HG02970 (cell line): ENCODE measurements at regions not wholly inside any gene's neighbourhood (a gene's known extent, or its start where the extent isn't known, plus 50 kb on each side); places are given as distances from the start of the nearest gene placed in this dataset.
"Not testable (repeated sequence)": the region's sequence is repeated elsewhere in the genome, so short reads cannot be mapped to it uniquely, and the experiment has no call there.

Source experiments
- ATAC-seq: cut with Tn5 transposase; IDR thresholded peaks from one replicate; pipeline ENCODE4 v1.9.1; 2021; ENCODE audit warnings: mild to moderate bottlenecking, moderate library complexity, moderate number of reproducible peaks; ENCODE audit not compliant: unreplicated experiment, low FRiP score

DNA sequence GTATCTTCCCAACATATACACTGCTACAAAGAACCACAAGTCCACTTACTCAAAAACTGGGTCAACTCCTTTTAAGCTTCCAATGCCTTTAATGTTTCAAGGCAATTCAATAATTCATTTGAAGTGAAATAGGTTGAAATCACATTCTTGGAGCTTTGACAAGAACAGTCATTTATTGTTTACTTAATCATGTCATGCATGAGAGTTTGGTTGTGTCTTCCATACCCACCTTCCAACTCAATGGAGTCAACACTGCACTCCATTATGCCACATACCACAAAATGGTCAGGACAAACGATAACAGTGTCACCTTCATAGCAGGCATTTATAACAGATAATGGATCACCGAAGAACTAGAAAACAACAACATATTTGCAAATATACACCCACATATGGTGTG is 506.3 kb downstream of the UQCRFS1 start:
- ATAC-seq, result no peak

DNA sequence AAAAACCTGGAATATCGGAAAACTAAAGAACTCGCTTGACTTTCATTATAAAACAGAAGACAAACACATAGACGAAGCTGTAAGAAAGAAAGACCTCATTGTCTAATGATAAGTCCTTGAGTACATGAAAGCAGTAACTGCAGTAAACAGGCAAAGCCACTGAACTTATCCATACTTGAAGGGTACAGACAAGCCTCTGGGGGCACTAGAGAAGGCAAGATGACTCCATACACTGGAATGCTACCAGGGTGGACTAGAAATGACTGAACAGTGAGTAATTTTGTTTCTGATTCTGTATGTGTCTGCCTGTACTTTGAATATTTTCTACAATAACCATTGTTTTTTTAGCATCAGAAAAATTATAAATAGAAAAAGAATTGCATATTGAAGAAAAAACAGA is 507.9 kb downstream of the UQCRFS1 start:
- no peak for ATAC-seq

- no peak for ATAC-seq
Observed at GRCh38 chr19:28703400-28703956, 509.5 kb downstream of the UQCRFS1 start.

DNA sequence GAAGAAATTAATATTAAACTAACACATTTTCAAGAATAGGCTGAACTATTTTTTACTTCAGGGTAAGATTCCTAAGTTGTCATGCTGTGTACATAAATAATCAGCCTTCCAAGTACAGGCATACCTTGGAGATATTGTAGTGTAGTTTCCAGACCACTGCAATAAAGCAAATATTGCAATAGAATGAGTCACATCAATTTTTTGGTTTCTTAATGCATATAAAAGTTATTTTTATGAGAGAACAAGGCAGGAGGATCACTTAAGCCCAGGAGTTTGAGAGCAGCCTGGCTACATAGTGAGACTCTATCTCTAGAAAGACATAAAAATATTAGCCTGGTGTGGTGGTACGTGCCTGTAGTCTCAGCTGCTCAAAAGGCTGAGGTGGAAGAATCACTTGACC is 511.5 kb downstream of the UQCRFS1 start:
- no peak for ATAC-seq

- no peak for ATAC-seq
Observed at GRCh38 chr19:28700176-28700575, 512.8 kb downstream of the UQCRFS1 start.

DNA sequence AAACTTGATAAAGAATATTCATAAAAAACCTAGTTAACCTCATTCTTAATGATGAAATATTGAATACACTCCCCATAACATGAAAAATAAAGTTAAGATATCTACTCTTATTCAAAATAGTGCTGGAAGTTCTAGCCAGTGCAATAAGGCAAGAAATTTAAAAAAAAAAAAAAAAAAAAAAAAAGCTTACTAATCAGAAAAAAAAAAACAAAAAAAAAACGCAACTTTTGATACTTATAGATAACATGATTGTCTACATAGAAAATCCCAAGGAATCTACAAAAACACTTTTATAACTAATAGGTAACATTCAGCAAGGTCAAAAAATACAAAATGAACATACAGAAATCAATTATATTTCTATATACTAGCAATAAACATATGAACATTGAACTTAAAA is 515.6 kb downstream of the UQCRFS1 start:
- ATAC-seq, result no peak

DNA sequence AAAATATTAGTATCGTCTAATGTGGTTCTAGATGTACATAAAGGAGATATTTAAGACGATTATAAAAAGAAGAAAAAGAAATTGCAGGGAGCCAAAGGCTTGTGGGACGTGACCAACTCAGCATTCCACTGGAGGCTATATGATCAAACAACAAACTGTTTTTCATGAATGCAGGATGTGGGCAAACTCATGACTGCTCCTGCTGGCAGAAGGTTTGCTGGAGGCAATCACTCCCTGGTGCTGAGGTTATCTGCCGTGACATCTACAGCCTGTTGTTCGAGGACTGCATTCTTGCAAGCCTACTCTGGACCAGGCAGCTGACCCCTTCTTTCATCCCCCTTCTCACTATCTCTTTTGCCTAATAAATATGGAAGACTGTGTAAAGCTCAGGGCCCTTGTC is 518.1 kb downstream of the UQCRFS1 start:
- ATAC-seq, result no peak

DNA sequence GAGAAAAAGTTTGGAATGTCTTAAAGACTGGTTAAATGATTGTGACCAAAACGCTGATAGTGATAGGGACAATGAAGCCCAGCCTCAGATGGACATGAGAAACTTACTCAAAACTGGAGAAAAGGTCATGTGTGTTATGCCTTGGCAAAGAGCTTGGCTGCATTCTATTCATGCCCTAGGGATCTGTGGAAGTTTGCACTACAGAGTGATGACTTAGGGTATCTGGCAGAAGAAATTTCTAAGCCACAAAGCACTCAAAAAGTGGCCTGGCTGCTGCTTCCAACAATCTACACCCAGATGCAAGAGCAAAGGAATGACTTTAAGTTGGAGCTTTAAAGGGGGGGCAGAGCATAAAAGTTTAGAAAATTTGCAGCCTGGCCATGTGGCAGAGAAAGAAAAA is 521.3 kb downstream of the UQCRFS1 start:
- no peak for ATAC-seq

- ATAC-seq, result not testable (repeated sequence)
Observed at GRCh38 chr19:28689464-28689863, 523.5 kb downstream of the UQCRFS1 start.

- ATAC-seq, result no peak
Observed at GRCh38 chr19:28687296-28687695, 525.7 kb downstream of the UQCRFS1 start.

GRCh38 chr19:28686756-28687155 is 526.2 kb downstream of the UQCRFS1 start:
- ATAC-seq, result no peak

- ATAC-seq, result no peak
Observed at GRCh38 chr19:28685802-28686201, 527.1 kb downstream of the UQCRFS1 start.

DNA sequence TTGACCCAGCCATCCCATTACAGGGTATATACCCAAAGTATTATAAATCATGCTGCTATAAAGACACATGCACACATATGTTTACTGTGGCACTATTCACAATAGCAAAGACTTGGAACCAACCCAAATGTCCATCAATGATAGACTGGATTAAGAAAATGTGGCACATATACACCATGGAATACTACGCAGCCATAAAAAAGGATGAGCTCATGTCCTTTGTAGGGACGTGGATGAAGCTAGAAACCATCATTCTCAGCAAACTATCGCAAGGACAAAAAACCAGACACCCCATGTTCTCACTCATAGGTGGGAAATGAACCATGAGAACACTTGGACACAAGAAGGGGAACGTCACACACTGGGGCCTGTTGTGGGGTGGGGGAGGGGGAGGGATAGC is 527.9 kb downstream of the UQCRFS1 start:
- not testable (repeated sequence) for ATAC-seq

DNA sequence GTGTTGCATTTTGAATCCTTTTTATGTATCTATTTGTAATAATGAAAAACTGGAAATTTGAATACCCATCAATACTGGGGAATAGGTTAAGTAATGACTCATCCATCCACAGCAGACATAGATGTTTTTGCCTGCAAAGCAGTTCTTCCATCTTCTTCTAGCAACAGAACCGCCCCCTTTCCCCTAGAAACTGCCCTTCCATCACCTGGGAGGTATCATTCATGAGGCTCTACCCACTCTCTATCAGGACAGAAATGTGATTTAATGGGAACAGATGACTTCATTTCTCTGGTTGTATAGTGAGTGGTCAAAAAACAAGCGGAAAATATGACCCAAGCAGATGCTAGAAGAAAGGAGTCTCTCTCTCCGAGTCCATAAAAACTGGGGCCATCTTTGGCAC is 532.8 kb downstream of the UQCRFS1 start:
- ATAC-seq, result no peak

DNA sequence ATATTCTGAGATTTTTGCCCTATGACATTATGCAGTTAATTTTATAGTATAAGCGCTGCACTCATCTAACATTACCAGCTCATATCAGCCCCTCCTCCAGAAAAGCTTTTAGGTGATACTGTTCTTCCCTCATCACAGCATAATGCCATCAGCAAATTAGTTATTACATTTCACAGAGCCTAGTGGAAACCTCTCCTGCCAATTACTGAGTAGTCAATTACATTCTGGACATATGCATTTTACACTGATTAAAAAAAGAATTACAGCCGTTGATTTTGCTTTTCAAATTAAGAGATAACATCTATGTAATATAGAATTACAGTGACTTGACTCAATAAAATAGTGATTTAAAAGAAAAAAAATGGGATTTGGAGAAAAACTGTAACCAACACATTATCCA is 542.1 kb downstream of the UQCRFS1 start:
- ATAC-seq, result no peak

GRCh38 chr19:28669804-28670203 is 543.1 kb downstream of the UQCRFS1 start:
- no peak for ATAC-seq

GRCh38 chr19:28667348-28667977 is 545.5 kb downstream of the UQCRFS1 start:
- ATAC-seq, result no peak

DNA sequence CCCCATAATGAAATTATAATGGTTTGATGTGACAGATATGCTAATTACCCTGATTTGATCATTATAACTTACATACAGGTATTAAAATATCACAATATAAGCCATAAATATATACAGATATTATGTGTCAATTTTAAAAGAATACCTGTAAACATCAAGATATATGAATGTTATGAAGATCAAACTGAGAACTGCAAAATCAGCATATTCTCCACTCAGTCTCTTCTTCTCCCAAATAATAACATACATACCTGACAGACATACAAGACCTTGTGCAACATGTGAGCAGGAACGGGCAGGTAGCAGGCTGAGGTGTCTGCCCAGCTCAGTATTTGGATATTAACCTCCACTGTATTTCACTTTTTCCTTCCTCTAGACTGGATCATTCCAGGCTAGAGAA is 547.2 kb downstream of the UQCRFS1 start:
- ATAC-seq, result no peak

DNA sequence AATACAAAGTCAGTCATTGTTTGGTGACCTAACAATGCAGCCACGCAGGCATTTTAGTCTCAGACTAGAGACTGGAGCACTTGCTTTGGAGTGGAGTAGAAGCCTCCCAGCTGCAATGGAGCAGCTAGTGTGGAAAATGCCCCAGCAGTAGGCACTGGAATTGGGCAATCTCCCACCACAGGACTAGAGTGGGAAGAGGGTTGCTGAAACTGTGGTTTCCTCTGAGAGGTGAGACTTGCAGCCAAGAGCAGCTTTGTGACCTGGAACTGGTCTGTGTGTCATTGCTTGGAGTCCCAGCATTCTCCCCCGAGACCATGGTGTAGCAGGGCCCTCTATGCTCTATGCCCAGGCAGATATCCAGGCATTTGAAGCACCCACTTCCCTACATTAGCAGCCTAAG is 556.3 kb downstream of the UQCRFS1 start:
- ATAC-seq, result no peak

DNA sequence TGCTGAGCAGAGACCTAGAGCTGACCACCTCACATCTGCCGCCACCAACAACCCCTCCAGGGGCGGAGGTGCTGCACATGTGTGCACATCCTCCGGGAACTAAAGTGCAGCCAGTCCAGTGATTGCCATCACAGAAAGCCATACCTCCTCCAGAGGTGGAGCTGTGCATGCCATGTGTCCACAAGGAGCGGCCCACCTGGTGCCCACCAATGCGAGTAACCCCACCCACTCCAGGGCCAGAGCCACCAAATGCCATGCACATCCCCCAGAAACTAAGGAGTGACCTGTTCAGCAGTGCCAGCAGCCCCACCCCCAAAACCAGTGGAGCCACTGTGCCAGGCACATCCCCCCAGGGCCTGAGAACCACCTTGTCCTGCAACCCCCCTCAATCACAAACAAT is 557.9 kb downstream of the UQCRFS1 start:
- ATAC-seq, result no peak

DNA sequence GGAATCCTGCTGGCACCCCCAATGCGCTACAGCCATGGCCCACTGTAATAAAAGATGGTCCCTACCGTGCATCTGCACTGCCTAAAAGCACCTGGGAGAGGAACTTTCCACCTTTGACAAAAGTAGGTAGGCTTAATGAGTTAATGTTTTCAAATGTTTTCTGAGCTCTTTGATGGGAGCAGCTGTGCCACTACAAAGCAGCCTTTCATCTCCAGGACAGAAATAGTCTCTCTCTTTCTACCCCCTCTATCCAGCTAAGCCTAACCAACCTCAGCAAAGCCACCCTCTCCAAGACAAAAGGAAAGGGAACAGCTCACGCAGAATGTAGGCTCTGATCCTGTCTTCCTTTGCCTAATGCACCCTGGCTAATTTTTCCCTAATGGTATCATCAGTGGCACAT is 560.2 kb downstream of the UQCRFS1 start:
- no peak for ATAC-seq

DNA sequence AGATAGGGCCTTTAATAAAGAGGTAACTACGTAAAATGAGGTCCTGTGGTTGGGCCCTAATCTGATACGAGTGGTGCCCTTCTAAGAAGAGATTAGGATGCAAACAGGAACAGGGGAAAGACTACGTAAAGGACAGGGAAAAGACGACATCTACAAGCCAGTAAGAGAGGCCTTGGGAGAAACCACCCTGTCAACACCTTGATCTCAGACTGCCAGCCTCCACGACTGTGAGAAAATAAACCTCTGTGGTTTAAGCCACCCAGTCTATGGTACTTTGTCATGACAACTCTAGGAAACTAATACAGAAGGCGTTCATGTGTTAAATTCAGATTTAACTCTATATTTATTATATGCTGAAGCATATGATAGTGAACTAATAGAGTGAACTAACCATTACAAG is 566.3 kb downstream of the UQCRFS1 start:
- ATAC-seq, result no peak
